Esophagus squamous epithelium (tissue), 4 donors: ENCODE measurements at regions not wholly inside any gene's neighbourhood (a gene's known extent, or its start where the extent isn't known, plus 50 kb on each side); places are given as distances from the start of the nearest gene placed in this dataset.

ENCODE experiments used
- CTCF ChIP-seq, 6 experiments: fragments of 450-650 bp in 4 of 6; fragments of 200-600 bp in 2 of 6; sonication (generic) in 2 of 6; IDR thresholded peaks; one replicate each; pipeline ENCODE4 v1.5.1; 2016 to 2019; ENCODE audit warnings: antibody characterized with exemption in 6 of 6, mild to moderate bottlenecking in 4 of 6, moderate library complexity in 4 of 6
- POLR2A ChIP-seq, 4 donors: fragments of 450-650 bp; IDR thresholded peaks; one replicate each; pipeline ENCODE4 v1.6.1; 2017; ENCODE audit warnings: antibody characterized with exemption in 4 of 4, mild to moderate bottlenecking in 4 of 4, moderate library complexity in 3 of 4

GRCh38 chr2:120910164-120910563 is 174.5 kb downstream of the GLI2 start:
- TF ChIP-seq CTCF (IDR thresholded peaks at IDR 0.05) (no peak), POLR2A (IDR thresholded peaks at IDR 0.05) (no peak)
